Keratinocyte (primary cell): ENCODE measurements at regions not wholly inside any gene's neighbourhood (a gene's known extent, or its start where the extent isn't known, plus 50 kb on each side); places are given as distances from the start of the nearest gene placed in this dataset.

Experiments
- DNase-seq: peaks from one replicate; pipeline ENCODE4 v3.0.0-alpha.2; 2011; ENCODE audit warnings: low read depth, missing footprints, low spot score
- FAIRE-seq: peaks from 2 replicates; lab custom pipeline; 2011; peaks lifted over from hg19 to GRCh38; lab: Jason Lieb, UNC
- H2AFZ ChIP-seq: 2 replicates; pipeline ENCODE4 v1.6.0; 2012; ENCODE audit warnings: low read length, control low read depth, inconsistent platforms; ENCODE audit not compliant: control insufficient read depth
- H3K27ac ChIP-seq: 2 replicates; pipeline ENCODE4 v1.5.1; 2011; ENCODE audit warnings: low read length; ENCODE audit not compliant: control insufficient read depth, insufficient read depth
- H3K27me3 ChIP-seq: 3 replicates; pipeline ENCODE4 v1.6.0; 2011; ENCODE audit warnings: low read length; ENCODE audit not compliant: control insufficient read depth, insufficient read depth; ENCODE audit errors: extremely low read depth
- H3K36me3 ChIP-seq, 2 experiments: 2 replicates in 1 of 2; 3 replicates in 1 of 2; pipeline ENCODE4 v1.5.1; 2011; ENCODE audit warnings: low read length in 2 of 2, mild to moderate bottlenecking in 1 of 2; ENCODE audit not compliant: control insufficient read depth in 2 of 2, insufficient read depth in 2 of 2; ENCODE audit errors: extremely low read depth in 1 of 2
- H3K4me1 ChIP-seq: 3 replicates; pipeline ENCODE4 v1.5.1; 2011; ENCODE audit warnings: low read length; ENCODE audit not compliant: control insufficient read depth, insufficient read depth; ENCODE audit errors: extremely low read depth
- H3K4me2 ChIP-seq: 3 replicates; pipeline ENCODE4 v1.6.0; 2011; ENCODE audit warnings: low read depth, low read length; ENCODE audit not compliant: control insufficient read depth, insufficient read depth; ENCODE audit errors: extremely low read depth
- H3K4me3 ChIP-seq, 3 experiments: fragments of 200-600 bp in 1 of 3; sonication (generic) in 1 of 3; 2 replicates in 2 of 3; 3 replicates in 1 of 3; pipeline ENCODE4 v1.5.1; 2011 to 2016; ENCODE audit warnings: low read length in 3 of 3, mild to moderate bottlenecking in 3 of 3, control low read depth in 2 of 3, inconsistent platforms in 1 of 3, low read depth in 1 of 3, mixed read lengths in 1 of 3, mixed run types in 1 of 3, moderate library complexity in 1 of 3; ENCODE audit not compliant: control insufficient read depth in 2 of 3, insufficient read depth in 2 of 3; ENCODE audit errors: extremely low read depth in 1 of 3
- H3K79me2 ChIP-seq: 2 replicates; pipeline ENCODE4 v1.6.0; 2012; ENCODE audit warnings: low read length; ENCODE audit not compliant: control insufficient read depth, insufficient read depth
- H3K9ac ChIP-seq: 3 replicates; pipeline ENCODE4 v1.6.0; 2011; ENCODE audit warnings: low read length; ENCODE audit not compliant: control insufficient read depth, insufficient read depth; ENCODE audit errors: extremely low read depth
- H3K9me1 ChIP-seq: 3 replicates; pipeline ENCODE4 v1.6.0; 2011; ENCODE audit warnings: low read length; ENCODE audit not compliant: control insufficient read depth, insufficient read depth; ENCODE audit errors: extremely low read depth
- H3K9me3 ChIP-seq: 2 replicates; pipeline ENCODE4 v1.5.1; 2012; ENCODE audit warnings: low read depth, low read length; ENCODE audit not compliant: control insufficient read depth
- H4K20me1 ChIP-seq: 3 replicates; pipeline ENCODE4 v1.6.0; 2011; ENCODE audit warnings: low read length; ENCODE audit not compliant: control insufficient read depth, insufficient read depth; ENCODE audit errors: extremely low read depth
- CTCF ChIP-seq, 3 experiments: IDR thresholded peaks in 1 of 3; conservative IDR thresholded peaks in 1 of 3; optimal IDR thresholded peaks in 1 of 3; 2 replicates in 2 of 3; 3 replicates in 1 of 3; pipeline versions ENCODE3 to v1.5.1; 2011; ENCODE audit warnings: low read length in 3 of 3, mild to moderate bottlenecking in 3 of 3, moderate library complexity in 2 of 3, control low read depth in 1 of 3, inconsistent platforms in 1 of 3; ENCODE audit not compliant: insufficient read depth in 2 of 3; ENCODE audit errors: extremely low read depth in 1 of 3
- EZH2 ChIP-seq: IDR thresholded peaks from one replicate; pipeline ENCODE4 v1.6.1; 2012; ENCODE audit warnings: inconsistent platforms, mild to moderate bottlenecking, low read length, moderate library complexity
- dilution Hi-C: fragments of 300-500 bp; cut with MboI; formaldehyde crosslinking; loops from one replicate; pipeline ENCODE4 v1.7.0; 2020; ENCODE audit warnings: low sequenced_read_pairs; ENCODE audit not compliant: extremely low pct_ligation_motif_present

- Histone ChIP-seq H3K9ac (no peak overlapping the region), H3K36me3 (no peaks in the 10 kb centered on the region), H3K9me1 (no peaks in the 10 kb centered on the region), H2AFZ (no peak overlapping the region), H4K20me1 (no peaks in the 10 kb centered on the region), H3K4me2 (no peak overlapping the region), H3K27me3 (no peaks in the 10 kb centered on the region), H3K4me1 (no peaks in the 10 kb centered on the region), H3K4me3 (no peak overlapping the region), H3K9me3 (no peaks in the 10 kb centered on the region), H3K79me2 (no peaks in the 10 kb centered on the region), H3K27ac (no peak overlapping the region)
- TF ChIP-seq EZH2 (no peak), CTCF (optimal IDR thresholded peaks at IDR 0.05 in 1 of 3, IDR thresholded peaks at IDR 0.05 in 1 of 3, conservative IDR thresholded peaks at IDR 0.05 in 1 of 3; ENCODE audit: extremely low read depth in 1 of 3, insufficient read depth in 2 of 3, low read length in 3 of 3) (no peak)
- dilution Hi-C loops = no loop called here
- FAIRE-seq (no peak), DNase-seq (no peak)
These were observed 700.2 kb upstream of the PTPRD start for GRCh38 chr9:11312966-11313365.

GRCh38 chr9:11318946-11319345 is 706.1 kb upstream of the PTPRD start:
- Histone ChIP-seq H3K9me1 (no peaks in the 10 kb centered on the region), H3K27ac (no peak overlapping the region), H3K27me3 (no peaks in the 10 kb centered on the region), H3K36me3 (no peaks in the 10 kb centered on the region), H2AFZ (no peak overlapping the region), H3K4me2 (no peak overlapping the region), H3K4me3 (no peak overlapping the region), H3K9me3 (no peaks in the 10 kb centered on the region), H4K20me1 (no peaks in the 10 kb centered on the region), H3K9ac (no peak overlapping the region), H3K4me1 (no peaks in the 10 kb centered on the region), H3K79me2 (no peaks in the 10 kb centered on the region)
- dilution Hi-C loops = no loop called here
- no peak for DNase-seq
- no peak for FAIRE-seq
- TF ChIP-seq CTCF (optimal IDR thresholded peaks at IDR 0.05 in 1 of 3, IDR thresholded peaks at IDR 0.05 in 1 of 3, conservative IDR thresholded peaks at IDR 0.05 in 1 of 3; ENCODE audit: extremely low read depth in 1 of 3, insufficient read depth in 2 of 3, low read length in 3 of 3) (no peak), EZH2 (no peak)
